CD4-positive, alpha-beta T cell treated with Interleukin-2 at 100 ng/mL for 4 hours (primary cell): ENCODE measurements at regions not wholly inside any gene's neighbourhood (a gene's known extent, or its start where the extent isn't known, plus 50 kb on each side); places are given as distances from the start of the nearest gene placed in this dataset.

Experiments used
- DNase-seq: peaks from one replicate; pipeline ENCODE4 v3.0.0-alpha.2; 2020; ENCODE audit warnings: low spot score

DNA sequence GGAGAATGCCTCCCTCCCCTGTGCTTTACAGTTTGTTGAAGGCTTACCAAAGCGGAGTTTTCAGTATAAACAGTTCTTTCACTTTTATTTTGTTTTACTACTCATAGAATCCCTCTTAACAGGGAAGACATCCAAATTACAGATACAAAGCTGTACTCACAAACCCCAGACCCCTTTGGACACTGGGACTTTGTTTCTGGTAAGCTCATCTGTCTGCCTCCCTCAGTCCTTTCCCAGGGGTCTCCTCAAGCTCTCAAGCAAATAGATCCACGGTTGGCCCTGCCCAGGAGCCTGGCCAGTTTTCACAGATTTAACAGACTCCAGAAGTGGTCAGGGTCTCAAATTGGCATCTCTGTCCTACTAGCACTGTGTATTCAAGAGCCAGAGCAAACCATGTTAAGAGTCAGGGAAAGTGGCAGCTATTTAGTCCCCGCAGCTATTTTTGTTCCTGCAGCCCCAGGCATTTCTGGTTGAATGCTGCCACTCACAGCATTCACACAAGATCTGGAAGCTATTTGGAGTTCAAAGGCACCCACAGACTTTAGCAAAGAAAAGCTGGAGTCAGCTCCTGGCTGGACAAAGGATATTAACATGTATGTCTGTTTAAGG lies 54.2 kb downstream of the TMEM100 start:
- no peak for DNase-seq

DNA sequence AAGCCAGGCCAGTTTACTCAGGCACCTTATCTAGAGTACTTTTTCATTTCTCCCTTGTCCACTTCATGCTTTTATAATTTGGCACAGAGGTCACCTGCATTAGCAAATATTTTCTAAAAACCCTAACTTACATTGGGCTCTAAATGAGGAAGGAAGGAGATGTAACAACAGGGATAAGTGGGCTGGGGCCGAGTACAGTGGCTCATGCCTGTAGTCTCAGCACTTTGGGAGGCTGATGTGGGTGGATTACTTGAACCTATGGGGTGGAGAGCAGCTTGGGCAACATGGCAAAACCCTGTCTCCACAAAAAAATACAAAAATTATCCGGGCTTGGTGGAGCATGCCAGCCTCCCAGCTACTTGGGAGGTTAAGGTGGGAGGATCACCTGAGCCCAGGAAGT lies 55.9 kb downstream of the TMEM100 start:
- no peak for DNase-seq

DNA sequence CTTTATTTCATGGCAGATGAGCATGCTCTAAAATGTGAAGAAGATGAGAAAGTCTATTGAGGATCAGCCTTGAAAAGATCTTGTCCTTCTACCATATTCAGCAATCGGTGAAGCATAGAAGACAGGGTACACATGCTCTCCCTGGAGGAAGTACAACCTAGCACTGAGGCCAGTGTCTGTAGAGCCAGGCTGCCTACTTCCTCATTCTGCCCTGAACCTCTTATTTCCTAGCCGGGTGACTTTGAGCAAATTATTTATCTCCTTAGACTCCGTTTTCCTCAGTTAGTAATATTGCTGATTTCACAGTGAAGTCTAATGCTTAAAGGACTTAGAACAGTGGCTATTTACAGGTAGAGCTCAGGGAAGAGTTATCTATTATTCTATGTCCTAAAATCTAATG lies 58.4 kb downstream of the TMEM100 start:
- no peak for DNase-seq

DNA sequence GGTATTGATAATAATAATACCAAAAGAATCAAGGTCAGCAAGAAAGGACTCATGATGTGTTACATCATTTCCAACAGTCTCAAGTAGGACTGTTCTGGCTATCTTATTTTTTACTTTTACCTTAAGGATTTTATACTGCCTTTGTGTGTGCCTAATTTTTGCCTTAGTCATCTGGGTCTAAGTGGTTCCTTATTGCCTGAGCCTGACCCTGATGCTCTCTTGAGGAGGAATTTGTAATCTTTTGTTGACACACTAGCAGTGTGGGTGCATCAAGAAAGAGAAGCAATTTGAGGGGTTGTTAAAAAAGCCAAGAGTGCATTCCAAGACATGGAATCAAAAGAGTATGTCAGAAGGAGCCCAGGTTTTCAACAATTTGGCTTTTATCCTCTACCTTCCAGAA lies 59.3 kb downstream of the TMEM100 start:
- no peak for DNase-seq

DNA sequence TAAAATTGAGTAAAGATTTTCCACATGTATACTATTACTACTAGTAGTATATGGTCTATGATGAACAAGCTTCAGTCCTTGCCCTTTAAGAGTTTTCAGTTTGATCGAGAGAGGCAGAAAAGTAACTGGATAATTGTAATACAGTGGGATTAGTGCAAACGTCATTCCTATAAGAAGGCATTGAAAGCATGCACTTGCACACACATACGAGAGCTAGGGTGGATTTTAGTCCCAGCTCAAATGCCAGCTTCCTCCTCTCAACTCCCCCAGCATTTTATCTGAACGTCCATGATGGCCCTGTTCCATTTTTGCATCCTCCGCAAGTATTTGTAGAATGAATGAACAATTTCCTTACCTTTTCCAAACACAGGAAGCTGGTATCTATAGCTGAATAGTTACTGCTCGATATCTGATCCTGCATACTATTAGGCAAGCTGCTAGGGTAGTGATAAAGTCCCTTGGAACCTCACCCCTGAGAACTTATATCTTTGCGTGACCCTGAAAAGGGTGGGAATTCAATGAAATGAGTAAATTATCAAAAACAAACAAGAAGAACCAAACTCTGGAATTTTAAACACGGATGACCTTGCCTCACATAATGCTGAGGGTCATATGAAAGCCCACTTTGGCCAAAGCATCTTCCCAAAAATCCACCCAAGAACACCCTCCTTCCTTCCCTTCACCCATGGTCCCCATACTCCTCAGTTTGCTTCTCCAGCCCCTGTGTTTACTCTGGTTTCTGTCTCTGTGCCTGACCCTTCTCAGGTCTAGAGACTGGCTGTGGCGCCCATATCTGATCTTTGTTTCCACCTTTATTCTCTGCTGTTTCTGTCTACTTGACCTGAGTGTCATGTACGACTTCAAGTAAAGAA lies 60.5 kb downstream of the TMEM100 start:
- no peak for DNase-seq

GRCh38 chr17:55661256-55661758 lies 61.4 kb downstream of the TMEM100 start:
- DNase-seq, result no peak

GRCh38 chr17:55660178-55660886 lies 62.3 kb downstream of the TMEM100 start:
- no peak for DNase-seq

DNA sequence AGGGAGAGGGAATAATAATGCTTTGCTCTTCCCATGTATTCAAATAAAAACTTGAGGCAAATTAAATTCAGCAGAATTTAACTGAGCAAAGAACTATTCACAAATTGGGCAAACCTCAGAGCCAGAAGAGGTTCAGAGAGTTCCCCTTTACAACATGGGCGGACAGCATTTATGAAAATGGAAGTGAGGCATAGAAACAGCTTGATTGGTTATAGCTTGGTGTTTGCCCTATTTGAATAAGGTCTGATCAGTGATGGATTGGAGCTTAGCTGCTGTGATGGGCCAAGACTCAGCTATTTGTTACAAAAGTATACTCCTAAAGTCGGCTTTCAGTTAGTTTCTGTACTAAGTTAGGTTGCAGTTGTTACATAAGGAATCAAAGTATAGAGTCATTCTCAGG lies 63.0 kb downstream of the TMEM100 start:
- no peak for DNase-seq

DNA sequence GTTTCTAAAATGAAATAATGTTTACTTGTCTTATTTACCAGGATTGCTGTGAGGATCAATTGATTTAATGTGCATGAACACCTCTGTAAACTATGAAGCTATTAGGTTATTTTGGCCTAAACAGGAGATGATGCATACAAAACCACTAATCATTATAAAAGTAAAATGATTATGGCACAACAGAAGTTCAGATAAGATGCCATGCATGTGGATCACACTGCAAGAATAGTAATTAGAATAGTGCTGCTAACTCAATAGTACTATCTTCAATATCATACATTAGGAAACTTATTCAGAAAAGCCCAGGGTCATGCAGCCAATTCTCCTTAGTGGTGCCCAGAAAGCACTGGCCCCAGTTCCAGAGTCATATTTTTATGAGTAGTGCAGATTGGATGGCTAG lies 66.9 kb downstream of the TMEM100 start:
- DNase-seq, result no peak

- no peak for DNase-seq
Measured at GRCh38 chr17:55654821-55655220, 67.8 kb downstream of the TMEM100 start.

GRCh38 chr17:55654022-55654421 lies 68.6 kb downstream of the TMEM100 start:
- DNase-seq, result no peak

DNA sequence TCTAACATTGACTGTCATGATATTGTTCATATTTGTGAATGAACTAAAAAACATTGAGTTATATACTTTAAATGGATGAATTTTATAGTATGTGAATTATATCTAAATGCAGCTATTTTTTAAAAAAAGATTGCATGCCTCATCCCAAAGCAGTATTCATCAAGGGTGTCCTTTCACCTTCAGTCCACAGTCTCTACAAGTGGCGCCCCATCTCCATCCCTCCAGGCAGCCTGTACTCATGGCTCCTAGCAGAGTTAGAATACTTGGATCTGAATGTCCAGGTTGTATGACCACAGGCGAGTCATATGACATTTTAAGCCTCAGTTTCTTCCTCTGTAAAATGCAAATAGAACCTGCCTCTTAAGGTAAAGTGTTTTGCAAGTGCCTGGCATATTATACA lies 69.8 kb downstream of the TMEM100 start:
- no peak for DNase-seq

GRCh38 chr17:55652114-55652823 lies 70.4 kb downstream of the TMEM100 start:
- DNase-seq, result no peak

DNA sequence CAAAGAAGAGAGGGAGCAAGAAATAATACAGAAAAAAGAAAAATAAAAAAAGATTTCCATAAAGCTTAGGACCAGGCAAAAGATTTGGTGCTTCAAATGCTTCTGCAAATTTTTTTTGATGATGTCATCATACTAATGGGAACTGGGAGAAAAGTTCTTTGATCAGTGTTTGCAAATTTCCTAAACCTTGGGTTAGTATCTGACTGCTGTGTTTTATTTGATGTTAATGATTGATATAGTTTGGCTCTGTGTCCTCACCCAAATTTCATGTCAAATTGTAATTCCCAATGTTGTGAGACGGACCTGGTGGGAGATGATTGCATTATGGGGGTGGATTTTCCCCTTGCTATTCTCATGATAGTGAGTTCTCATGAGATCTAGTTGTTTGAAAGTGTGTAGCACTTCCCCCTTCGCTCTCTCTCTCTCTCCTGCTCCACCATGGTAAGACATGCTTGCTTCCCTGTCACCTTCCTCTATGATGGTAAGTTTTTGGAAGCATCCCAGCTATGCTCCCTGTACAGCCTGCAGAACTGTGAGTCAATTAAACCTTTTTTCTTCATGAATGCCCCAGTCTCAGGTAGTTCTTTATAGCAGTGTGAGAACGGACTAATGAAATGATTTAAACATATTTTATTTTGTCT lies 72.6 kb downstream of the TMEM100 start:
- no peak for DNase-seq

GRCh38 chr17:55648086-55648485 lies 74.6 kb downstream of the TMEM100 start:
- no peak for DNase-seq

- DNase-seq, result no peak
Measured at GRCh38 chr17:55645361-55645760, 77.3 kb downstream of the TMEM100 start.

GRCh38 chr17:55644346-55644745 lies 78.3 kb downstream of the TMEM100 start:
- DNase-seq, result no peak

DNA sequence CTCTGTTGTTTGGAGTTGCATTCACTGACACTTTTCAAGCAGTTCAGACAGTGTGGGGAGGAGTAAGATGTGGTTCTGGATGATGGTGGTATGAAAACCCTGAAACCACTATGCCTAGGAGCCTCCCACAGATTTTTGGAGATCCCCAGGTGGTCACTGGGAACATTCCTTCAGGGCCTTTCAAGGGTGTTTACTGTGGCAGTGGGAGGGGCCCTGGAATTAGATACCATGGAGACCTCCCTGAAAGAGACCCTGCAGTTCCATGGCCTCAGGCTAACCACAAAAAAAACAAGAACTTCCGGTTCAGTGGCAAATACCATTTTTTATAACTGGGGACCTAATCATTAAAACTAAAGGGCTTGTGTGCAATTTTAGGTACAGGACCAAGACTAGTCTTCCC lies 79.9 kb downstream of the TMEM100 start:
- no peak for DNase-seq

DNA sequence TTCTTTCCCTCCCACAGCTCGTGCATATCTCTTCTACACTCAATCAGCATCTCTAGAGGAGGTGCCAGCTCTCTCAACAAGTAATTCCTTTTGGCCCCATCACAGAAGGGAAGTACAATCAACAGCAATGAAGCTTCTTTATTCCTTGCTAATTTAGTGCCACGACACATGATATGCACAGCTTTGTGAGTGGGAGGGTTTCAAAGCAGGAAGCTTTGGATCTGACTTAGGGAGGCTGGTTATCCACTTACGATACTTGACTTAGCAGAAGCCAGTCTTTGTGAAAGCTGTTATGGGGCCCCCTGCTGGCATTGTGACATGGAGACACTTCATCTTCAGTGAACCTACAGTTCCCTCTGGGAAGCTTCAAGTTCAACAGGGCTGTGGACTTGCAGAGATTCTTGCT lies 81.0 kb downstream of the TMEM100 start:
- peak; percentile 18 for DNase-seq

DNA sequence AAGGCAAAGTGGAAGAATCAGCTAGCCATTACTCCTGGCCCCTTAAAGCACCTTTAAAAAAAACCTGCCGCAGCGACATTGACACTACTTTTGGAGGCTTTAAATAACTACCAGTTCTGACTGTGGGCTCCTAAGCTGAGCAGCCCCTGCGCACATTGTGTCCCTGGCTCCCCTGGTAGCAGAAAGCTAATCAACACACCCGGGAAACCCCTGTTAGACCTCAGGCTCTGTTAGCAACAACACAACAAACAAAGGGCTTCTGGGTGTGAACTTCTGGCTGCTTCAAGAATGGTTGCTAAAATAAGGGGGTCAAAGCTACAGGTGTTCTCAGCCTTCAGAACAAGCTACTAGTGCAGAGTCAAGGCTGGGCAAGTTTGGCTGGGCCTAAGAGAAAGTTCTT lies 83.6 kb downstream of the TMEM100 start:
- DNase-seq, result no peak

- DNase-seq, result no peak
Measured at GRCh38 chr17:55635253-55635914, 87.3 kb downstream of the TMEM100 start.
